ENCODE measurements at regions not wholly inside any gene's neighbourhood (a gene's known extent, or its start where the extent isn't known, plus 50 kb on each side); places are given as distances from the start of the nearest gene placed in this dataset.
A peak's percentile ranks its signal among the peaks of the same experiment; 100 is the strongest.

GRCh38 chr9:79040671-79041070, 531.1 kb upstream of the TLE4 start:
- Histone ChIP-seq H3K4me2 (ENCODE audit: unreplicated experiment) (no peak overlapping the region), H3K36me3 (ENCODE audit: low read depth) (no peaks in the 10 kb centered on the region), H3K4me3 (no peak overlapping the region), H3F3A (ENCODE audit: insufficient read depth) (no peaks in the 10 kb centered on the region), H3K9me2 (ENCODE audit: insufficient read depth) (no peaks in the 10 kb centered on the region), H3K79me2 (ENCODE audit: insufficient read depth) (no peaks in the 10 kb centered on the region), H3K9ac (no peak overlapping the region), H3K9me3 (ENCODE audit: low read depth) (no peaks in the 10 kb centered on the region), H4K20me1 (ENCODE audit: insufficient read depth) (no peaks in the 10 kb centered on the region), H3K4me1 (ENCODE audit: insufficient read depth) (no peaks in the 10 kb centered on the region), H2AFZ (no peak overlapping the region), H3K27ac (no peak overlapping the region), H3K27me3 (replicated peaks; ENCODE audit: insufficient read depth) (no peaks in the 10 kb centered on the region)
- in situ Hi-C loops (cut with MboI), result no loop called here
- TF ChIP-seq EZH2phosphoT487 (IDR thresholded peaks at IDR 0.05; ENCODE audit: insufficient read depth, low read depth) (no peak), EZH2 (IDR thresholded peaks at IDR 0.05; ENCODE audit: insufficient read depth, poor library complexity, severe bottlenecking) (no peak)
- no peak for DNase-seq
- WGBS, 2 experiments (ENCODE audit: low coverage in 1 of 2, low lambda C conversion rate in 2 of 2, missing lambda C conversion rate in 2 of 2), result 51 to 53% methylated on average over 2 of the region's 2 CpGs

- Histone ChIP-seq H3K9me2 (ENCODE audit: insufficient read depth) (no peaks in the 10 kb centered on the region), H3K36me3 (ENCODE audit: low read depth) (no peaks in the 10 kb centered on the region), H2AFZ (no peak overlapping the region), H3K27ac (no peak overlapping the region), H3K9ac (no peak overlapping the region), H3K4me2 (ENCODE audit: unreplicated experiment) (no peak overlapping the region), H3K79me2 (ENCODE audit: insufficient read depth) (no peaks in the 10 kb centered on the region), H4K20me1 (ENCODE audit: insufficient read depth) (no peaks in the 10 kb centered on the region), H3K4me3 (no peak overlapping the region), H3K27me3 (replicated peaks; ENCODE audit: insufficient read depth) (no peaks in the 10 kb centered on the region), H3K9me3 (ENCODE audit: low read depth) (no peaks in the 10 kb centered on the region), H3F3A (ENCODE audit: insufficient read depth) (no peaks in the 10 kb centered on the region), H3K4me1 (ENCODE audit: insufficient read depth) (peaks cover 2% of the 10 kb centered on the region; the same call in 1 of the 2 replicates)
- in situ Hi-C loops (cut with MboI), result no loop called here
- no peak for DNase-seq
- 36 to 56% methylated on average over 1 of the region's 1 CpG for WGBS, 2 experiments (ENCODE audit: low coverage in 1 of 2, low lambda C conversion rate in 2 of 2, missing lambda C conversion rate in 2 of 2)
- TF ChIP-seq EZH2 (IDR thresholded peaks at IDR 0.05; ENCODE audit: insufficient read depth, poor library complexity, severe bottlenecking) (no peak), EZH2phosphoT487 (IDR thresholded peaks at IDR 0.05; ENCODE audit: insufficient read depth, low read depth) (no peak)
Measured at GRCh38 chr9:79041266-79041665, 530.5 kb upstream of the TLE4 start.

GRCh38 chr9:79043916-79044315, 527.8 kb upstream of the TLE4 start:
- Histone ChIP-seq H3K9me2 (ENCODE audit: insufficient read depth) (no peaks in the 10 kb centered on the region), H3K4me2 (ENCODE audit: unreplicated experiment) (no peak overlapping the region), H3K9ac (no peak overlapping the region), H2AFZ (no peak overlapping the region), H3K36me3 (ENCODE audit: low read depth) (no peaks in the 10 kb centered on the region), H3K79me2 (ENCODE audit: insufficient read depth) (no peaks in the 10 kb centered on the region), H3F3A (ENCODE audit: insufficient read depth) (0 out of 2 replicates have a peak, but pooled peaks cover 5% of the 10 kb centered on the region), H3K4me3 (no peak overlapping the region), H4K20me1 (ENCODE audit: insufficient read depth) (no peaks in the 10 kb centered on the region), H3K27me3 (replicated peaks; ENCODE audit: insufficient read depth) (no peaks in the 10 kb centered on the region), H3K27ac (no peak overlapping the region), H3K4me1 (ENCODE audit: insufficient read depth) (peaks cover 10% of the 10 kb centered on the region; the same call in 1 of the 2 replicates), H3K9me3 (ENCODE audit: low read depth) (no peaks in the 10 kb centered on the region)
- 61 to 63% methylated on average over 7 of the region's 7 CpGs for WGBS, 2 experiments (ENCODE audit: low coverage in 1 of 2, low lambda C conversion rate in 2 of 2, missing lambda C conversion rate in 2 of 2)
- TF ChIP-seq EZH2phosphoT487 (IDR thresholded peaks at IDR 0.05; ENCODE audit: insufficient read depth, low read depth) (no peak), EZH2 (IDR thresholded peaks at IDR 0.05; ENCODE audit: insufficient read depth, poor library complexity, severe bottlenecking) (no peak)
- DNase-seq, result no peak
- in situ Hi-C loops (cut with MboI), result no loop called here

- H3K9me3 ChIP-seq (ENCODE audit: low read depth), result no peaks in the 10 kb centered on the region
- no peak overlapping the region for H3K27ac ChIP-seq
- TF ChIP-seq EZH2phosphoT487 (IDR thresholded peaks at IDR 0.05; ENCODE audit: insufficient read depth, low read depth), result no peak
- no peak for TF ChIP-seq EZH2 (IDR thresholded peaks at IDR 0.05; ENCODE audit: insufficient read depth, poor library complexity, severe bottlenecking)
- no peaks in the 10 kb centered on the region for H3K79me2 ChIP-seq (ENCODE audit: insufficient read depth)
- H3K27me3 ChIP-seq (replicated peaks; ENCODE audit: insufficient read depth), result no peaks in the 10 kb centered on the region
- no peaks in the 10 kb centered on the region for H3K36me3 ChIP-seq (ENCODE audit: low read depth)
- H2AFZ ChIP-seq, result peak overlapping the region; percentile 13; the same call in 1 of the 2 replicates
- no peaks in the 10 kb centered on the region for H4K20me1 ChIP-seq (ENCODE audit: insufficient read depth)
- no peak overlapping the region for H3K9ac ChIP-seq
- WGBS, 2 experiments (ENCODE audit: low coverage in 1 of 2, low lambda C conversion rate in 2 of 2, missing lambda C conversion rate in 2 of 2), result 90 to 93% methylated on average over 2 of the region's 2 CpGs
- H3K4me2 ChIP-seq (ENCODE audit: unreplicated experiment), result no peak overlapping the region
- H3K4me1 ChIP-seq (ENCODE audit: insufficient read depth), result peaks cover 10% of the 10 kb centered on the region; the same call in 1 of the 2 replicates
- in situ Hi-C loops (cut with MboI), result no loop called here
- H3K4me3 ChIP-seq, result no peak overlapping the region
- H3K9me2 ChIP-seq (ENCODE audit: insufficient read depth), result no peaks in the 10 kb centered on the region
- 0 out of 2 replicates have a peak, but pooled peaks cover 5% of the 10 kb centered on the region for H3F3A ChIP-seq (ENCODE audit: insufficient read depth)
- peak; percentile 4 for DNase-seq
Measured at GRCh38 chr9:79046401-79046800, 525.4 kb upstream of the TLE4 start.

- no peaks in the 10 kb centered on the region for H4K20me1 ChIP-seq (ENCODE audit: insufficient read depth)
- H2AFZ ChIP-seq, result no peak overlapping the region
- H3K27ac ChIP-seq, result no peak overlapping the region
- no peaks in the 10 kb centered on the region for H3K9me3 ChIP-seq (ENCODE audit: low read depth)
- no peak overlapping the region for H3K4me3 ChIP-seq
- in situ Hi-C loops (cut with MboI), result no loop called here
- no peak overlapping the region for H3K4me2 ChIP-seq (ENCODE audit: unreplicated experiment)
- DNase-seq, result no peak
- no peaks in the 10 kb centered on the region for H3K9me2 ChIP-seq (ENCODE audit: insufficient read depth)
- H3K27me3 ChIP-seq (replicated peaks; ENCODE audit: insufficient read depth), result no peaks in the 10 kb centered on the region
- TF ChIP-seq EZH2phosphoT487 (IDR thresholded peaks at IDR 0.05; ENCODE audit: insufficient read depth, low read depth) (no peak), EZH2 (IDR thresholded peaks at IDR 0.05; ENCODE audit: insufficient read depth, poor library complexity, severe bottlenecking) (no peak)
- no peak overlapping the region for H3K9ac ChIP-seq
- H3F3A ChIP-seq (ENCODE audit: insufficient read depth), result 0 out of 2 replicates have a peak, but pooled peaks cover 5% of the 10 kb centered on the region
- H3K36me3 ChIP-seq (ENCODE audit: low read depth), result no peaks in the 10 kb centered on the region
- no peaks in the 10 kb centered on the region for H3K79me2 ChIP-seq (ENCODE audit: insufficient read depth)
- WGBS, 2 experiments (ENCODE audit: low coverage in 1 of 2, low lambda C conversion rate in 2 of 2, missing lambda C conversion rate in 2 of 2), result 77 to 80% methylated on average over 5 of the region's 5 CpGs
- peaks cover 10% of the 10 kb centered on the region; the same call in 1 of the 2 replicates for H3K4me1 ChIP-seq (ENCODE audit: insufficient read depth)
Measured at GRCh38 chr9:79049371-79049770, 522.4 kb upstream of the TLE4 start.

Data from GM23248 (cell line).